ENCODE measurements at regions not wholly inside any gene's neighbourhood (a gene's known extent, or its start where the extent isn't known, plus 50 kb on each side); places are given as distances from the start of the nearest gene placed in this dataset.

GRCh38 chr22:49183208-49183825 lies 644.4 kb downstream of the BRD1 start:
- no peaks in the 10 kb centered on the region for H4K20me1 ChIP-seq (replicated peaks; ENCODE audit: insufficient read depth)
- H3K36me3 ChIP-seq (ENCODE audit: insufficient read depth): no peaks in the 10 kb centered on the region; the same call in 1 of the 2 replicates
- H3K4me3 ChIP-seq: no peak overlapping the region
- no peak overlapping the region for H3K4me2 ChIP-seq
- DNase-seq (ENCODE audit: low spot score): no peak
- H3K27me3 Mint-ChIP-seq (ENCODE audit: insufficient read depth, low read depth, poor library complexity): peaks cover 4% of the 10 kb centered on the region
- TF ChIP-seq STAT1 (IDR thresholded peaks at IDR 0.05; ENCODE audit: unreplicated experiment) (no peak), ZNF114 (CRISPR knock-in tag; IDR thresholded peaks at IDR 0.05) (no peak), JUNB (IDR thresholded peaks at IDR 0.05; ENCODE audit: unreplicated experiment) (no peak), ZNF331 (CRISPR knock-in tag; IDR thresholded peaks at IDR 0.05; ENCODE audit: low read depth) (no peak), ETS1 (IDR thresholded peaks at IDR 0.05) (no peak), POLR2AphosphoS5 (IDR thresholded peaks at IDR 0.05; ENCODE audit: low read depth) (no peak), EZH2 (IDR thresholded peaks at IDR 0.05; ENCODE audit: low read depth, unreplicated experiment) (no peak), EZH2phosphoT487 (IDR thresholded peaks at IDR 0.05; ENCODE audit: unreplicated experiment) (no peak)
- TF ChIP-seq, protein P1, sequence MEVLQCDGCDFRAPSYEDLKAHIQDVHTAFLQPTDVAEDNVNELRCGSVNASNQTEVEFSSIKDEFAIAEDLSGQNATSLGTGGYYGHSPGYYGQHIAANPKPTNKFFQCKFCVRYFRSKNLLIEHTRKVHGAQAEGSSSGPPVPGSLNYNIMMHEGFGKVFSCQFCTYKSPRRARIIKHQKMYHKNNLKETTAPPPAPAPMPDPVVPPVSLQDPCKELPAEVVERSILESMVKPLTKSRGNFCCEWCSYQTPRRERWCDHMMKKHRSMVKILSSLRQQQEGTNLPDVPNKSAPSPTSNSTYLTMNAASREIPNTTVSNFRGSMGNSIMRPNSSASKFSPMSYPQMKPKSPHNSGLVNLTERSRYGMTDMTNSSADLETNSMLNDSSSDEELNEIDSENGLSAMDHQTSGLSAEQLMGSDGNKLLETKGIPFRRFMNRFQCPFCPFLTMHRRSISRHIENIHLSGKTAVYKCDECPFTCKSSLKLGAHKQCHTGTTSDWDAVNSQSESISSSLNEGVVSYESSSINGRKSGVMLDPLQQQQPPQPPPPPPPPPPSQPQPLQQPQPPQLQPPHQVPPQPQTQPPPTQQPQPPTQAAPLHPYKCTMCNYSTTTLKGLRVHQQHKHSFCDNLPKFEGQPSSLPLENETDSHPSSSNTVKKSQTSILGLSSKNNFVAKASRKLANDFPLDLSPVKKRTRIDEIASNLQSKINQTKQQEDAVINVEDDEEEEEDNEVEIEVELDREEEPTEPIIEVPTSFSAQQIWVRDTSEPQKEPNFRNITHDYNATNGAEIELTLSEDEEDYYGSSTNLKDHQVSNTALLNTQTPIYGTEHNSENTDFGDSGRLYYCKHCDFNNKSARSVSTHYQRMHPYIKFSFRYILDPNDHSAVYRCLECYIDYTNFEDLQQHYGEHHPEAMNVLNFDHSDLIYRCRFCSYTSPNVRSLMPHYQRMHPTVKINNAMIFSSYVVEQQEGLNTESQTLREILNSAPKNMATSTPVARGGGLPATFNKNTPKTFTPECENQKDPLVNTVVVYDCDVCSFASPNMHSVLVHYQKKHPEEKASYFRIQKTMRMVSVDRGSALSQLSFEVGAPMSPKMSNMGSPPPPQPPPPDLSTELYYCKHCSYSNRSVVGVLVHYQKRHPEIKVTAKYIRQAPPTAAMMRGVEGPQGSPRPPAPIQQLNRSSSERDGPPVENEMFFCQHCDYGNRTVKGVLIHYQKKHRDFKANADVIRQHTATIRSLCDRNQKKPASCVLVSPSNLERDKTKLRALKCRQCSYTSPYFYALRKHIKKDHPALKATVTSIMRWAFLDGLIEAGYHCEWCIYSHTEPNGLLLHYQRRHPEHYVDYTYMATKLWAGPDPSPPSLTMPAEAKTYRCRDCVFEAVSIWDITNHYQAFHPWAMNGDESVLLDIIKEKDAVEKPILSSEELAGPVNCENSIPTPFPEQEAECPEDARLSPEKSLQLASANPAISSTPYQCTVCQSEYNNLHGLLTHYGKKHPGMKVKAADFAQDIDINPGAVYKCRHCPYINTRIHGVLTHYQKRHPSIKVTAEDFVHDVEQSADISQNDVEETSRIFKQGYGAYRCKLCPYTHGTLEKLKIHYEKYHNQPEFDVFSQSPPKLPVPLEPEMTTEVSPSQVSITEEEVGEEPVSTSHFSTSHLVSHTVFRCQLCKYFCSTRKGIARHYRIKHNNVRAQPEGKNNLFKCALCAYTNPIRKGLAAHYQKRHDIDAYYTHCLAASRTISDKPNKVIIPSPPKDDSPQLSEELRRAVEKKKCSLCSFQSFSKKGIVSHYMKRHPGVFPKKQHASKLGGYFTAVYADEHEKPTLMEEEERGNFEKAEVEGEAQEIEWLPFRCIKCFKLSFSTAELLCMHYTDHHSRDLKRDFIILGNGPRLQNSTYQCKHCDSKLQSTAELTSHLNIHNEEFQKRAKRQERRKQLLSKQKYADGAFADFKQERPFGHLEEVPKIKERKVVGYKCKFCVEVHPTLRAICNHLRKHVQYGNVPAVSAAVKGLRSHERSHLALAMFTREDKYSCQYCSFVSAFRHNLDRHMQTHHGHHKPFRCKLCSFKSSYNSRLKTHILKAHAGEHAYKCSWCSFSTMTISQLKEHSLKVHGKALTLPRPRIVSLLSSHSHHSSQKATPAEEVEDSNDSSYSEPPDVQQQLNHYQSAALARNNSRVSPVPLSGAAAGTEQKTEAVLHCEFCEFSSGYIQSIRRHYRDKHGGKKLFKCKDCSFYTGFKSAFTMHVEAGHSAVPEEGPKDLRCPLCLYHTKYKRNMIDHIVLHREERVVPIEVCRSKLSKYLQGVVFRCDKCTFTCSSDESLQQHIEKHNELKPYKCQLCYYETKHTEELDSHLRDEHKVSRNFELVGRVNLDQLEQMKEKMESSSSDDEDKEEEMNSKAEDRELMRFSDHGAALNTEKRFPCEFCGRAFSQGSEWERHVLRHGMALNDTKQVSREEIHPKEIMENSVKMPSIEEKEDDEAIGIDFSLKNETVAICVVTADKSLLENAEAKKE (CRISPR knock-in tag; IDR thresholded peaks at IDR 0.05): no peak
- TF ChIP-seq, protein P2, sequence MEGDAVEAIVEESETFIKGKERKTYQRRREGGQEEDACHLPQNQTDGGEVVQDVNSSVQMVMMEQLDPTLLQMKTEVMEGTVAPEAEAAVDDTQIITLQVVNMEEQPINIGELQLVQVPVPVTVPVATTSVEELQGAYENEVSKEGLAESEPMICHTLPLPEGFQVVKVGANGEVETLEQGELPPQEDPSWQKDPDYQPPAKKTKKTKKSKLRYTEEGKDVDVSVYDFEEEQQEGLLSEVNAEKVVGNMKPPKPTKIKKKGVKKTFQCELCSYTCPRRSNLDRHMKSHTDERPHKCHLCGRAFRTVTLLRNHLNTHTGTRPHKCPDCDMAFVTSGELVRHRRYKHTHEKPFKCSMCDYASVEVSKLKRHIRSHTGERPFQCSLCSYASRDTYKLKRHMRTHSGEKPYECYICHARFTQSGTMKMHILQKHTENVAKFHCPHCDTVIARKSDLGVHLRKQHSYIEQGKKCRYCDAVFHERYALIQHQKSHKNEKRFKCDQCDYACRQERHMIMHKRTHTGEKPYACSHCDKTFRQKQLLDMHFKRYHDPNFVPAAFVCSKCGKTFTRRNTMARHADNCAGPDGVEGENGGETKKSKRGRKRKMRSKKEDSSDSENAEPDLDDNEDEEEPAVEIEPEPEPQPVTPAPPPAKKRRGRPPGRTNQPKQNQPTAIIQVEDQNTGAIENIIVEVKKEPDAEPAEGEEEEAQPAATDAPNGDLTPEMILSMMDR (conservative IDR thresholded peaks at IDR 0.05; ENCODE audit: low read depth in 2 of 2): no peak
- TF ChIP-seq, protein P3, sequence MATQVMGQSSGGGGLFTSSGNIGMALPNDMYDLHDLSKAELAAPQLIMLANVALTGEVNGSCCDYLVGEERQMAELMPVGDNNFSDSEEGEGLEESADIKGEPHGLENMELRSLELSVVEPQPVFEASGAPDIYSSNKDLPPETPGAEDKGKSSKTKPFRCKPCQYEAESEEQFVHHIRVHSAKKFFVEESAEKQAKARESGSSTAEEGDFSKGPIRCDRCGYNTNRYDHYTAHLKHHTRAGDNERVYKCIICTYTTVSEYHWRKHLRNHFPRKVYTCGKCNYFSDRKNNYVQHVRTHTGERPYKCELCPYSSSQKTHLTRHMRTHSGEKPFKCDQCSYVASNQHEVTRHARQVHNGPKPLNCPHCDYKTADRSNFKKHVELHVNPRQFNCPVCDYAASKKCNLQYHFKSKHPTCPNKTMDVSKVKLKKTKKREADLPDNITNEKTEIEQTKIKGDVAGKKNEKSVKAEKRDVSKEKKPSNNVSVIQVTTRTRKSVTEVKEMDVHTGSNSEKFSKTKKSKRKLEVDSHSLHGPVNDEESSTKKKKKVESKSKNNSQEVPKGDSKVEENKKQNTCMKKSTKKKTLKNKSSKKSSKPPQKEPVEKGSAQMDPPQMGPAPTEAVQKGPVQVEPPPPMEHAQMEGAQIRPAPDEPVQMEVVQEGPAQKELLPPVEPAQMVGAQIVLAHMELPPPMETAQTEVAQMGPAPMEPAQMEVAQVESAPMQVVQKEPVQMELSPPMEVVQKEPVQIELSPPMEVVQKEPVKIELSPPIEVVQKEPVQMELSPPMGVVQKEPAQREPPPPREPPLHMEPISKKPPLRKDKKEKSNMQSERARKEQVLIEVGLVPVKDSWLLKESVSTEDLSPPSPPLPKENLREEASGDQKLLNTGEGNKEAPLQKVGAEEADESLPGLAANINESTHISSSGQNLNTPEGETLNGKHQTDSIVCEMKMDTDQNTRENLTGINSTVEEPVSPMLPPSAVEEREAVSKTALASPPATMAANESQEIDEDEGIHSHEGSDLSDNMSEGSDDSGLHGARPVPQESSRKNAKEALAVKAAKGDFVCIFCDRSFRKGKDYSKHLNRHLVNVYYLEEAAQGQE (IDR thresholded peaks at IDR 0.05; ENCODE audit: unreplicated experiment): no peak
- H3K36me3 Mint-ChIP-seq (ENCODE audit: low read depth): no peaks in the 10 kb centered on the region
- no peak for ATAC-seq
- no peaks in the 10 kb centered on the region for H3K9me2 ChIP-seq (ENCODE audit: insufficient read depth)
- H2AFZ ChIP-seq: no peak overlapping the region
- H3K4me3 Mint-ChIP-seq: no peak overlapping the region
- no peaks in the 10 kb centered on the region for H3K4me1 ChIP-seq (ENCODE audit: insufficient read depth)
- H3K27me3 ChIP-seq (ENCODE audit: insufficient read depth): no peaks in the 10 kb centered on the region
- H3K79me2 ChIP-seq (replicated peaks; ENCODE audit: insufficient read depth): no peaks in the 10 kb centered on the region
- no peak overlapping the region for H3K27ac Mint-ChIP-seq
- no peak overlapping the region for H3K27ac ChIP-seq (ENCODE audit: low read depth)
- H3K4me1 Mint-ChIP-seq: peaks cover 2% of the 10 kb centered on the region; the same call in 2 of the 3 replicates
- no peaks in the 10 kb centered on the region for H3F3A ChIP-seq (replicated peaks; ENCODE audit: low read depth)
- H3K9me3 Mint-ChIP-seq: peaks cover 4% of the 10 kb centered on the region

Data from GM23338 (cell line).